ENCODE measurements at regions not wholly inside any gene's neighbourhood (a gene's known extent, or its start where the extent isn't known, plus 50 kb on each side); places are given as distances from the start of the nearest gene placed in this dataset.

DNA sequence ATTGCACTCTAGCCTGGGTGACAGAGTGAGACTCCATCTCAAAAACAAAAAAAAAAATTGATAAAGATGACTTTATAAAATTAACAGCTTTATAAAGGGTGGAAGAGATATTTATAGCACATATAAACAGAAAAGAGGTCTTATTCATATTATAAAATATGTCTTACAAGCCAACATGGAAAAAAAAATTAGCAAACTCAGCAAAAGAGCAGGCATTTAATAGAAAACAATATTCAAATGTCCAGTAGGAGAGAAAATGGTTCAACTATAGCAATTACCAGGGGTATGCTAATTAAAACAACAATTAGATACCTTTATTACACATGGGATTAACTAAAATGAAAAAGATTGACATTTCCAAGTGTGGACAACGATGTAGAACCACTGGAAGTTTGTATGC lies 929.1 kb downstream of the REEP3 start:
- no peak for DNase-seq

DNA sequence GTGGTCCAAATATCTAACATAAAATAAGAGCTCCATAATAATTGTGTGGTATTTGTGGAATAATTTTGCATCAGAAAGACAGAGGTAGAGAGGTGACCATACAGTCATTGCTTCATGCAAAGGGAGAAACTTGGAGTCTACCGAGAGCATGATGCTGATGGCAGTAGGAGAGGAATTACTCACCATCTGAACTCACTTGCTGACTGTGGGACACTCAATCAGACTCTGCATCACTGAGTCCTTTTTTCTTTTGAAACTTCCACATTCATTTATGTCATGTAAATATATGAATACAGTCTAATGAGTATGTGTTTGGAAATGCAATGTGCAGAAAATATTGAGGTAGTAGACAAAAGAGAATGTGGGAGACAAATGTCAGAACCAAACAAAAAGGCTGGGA lies 933.8 kb downstream of the REEP3 start:
- no peak for DNase-seq

DNA sequence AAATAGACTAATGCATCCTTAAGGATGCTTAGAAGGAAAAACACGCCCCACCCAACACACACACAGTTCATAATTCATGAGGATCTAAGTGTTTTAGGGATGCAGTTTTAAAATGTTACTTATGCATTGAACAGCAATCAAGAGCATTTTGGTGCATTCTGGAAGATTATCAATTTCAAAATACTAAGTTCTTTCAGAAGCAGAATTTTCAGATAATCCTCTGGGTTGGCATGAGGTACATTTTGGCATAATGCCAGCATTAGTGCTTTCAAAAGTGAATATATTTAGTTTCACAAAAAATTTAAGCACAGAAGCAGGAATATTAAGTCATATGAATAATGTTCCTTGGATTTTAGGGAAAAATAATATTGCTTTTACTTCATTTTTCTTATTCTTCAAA lies 937.1 kb downstream of the REEP3 start:
- no peak for DNase-seq

DNA sequence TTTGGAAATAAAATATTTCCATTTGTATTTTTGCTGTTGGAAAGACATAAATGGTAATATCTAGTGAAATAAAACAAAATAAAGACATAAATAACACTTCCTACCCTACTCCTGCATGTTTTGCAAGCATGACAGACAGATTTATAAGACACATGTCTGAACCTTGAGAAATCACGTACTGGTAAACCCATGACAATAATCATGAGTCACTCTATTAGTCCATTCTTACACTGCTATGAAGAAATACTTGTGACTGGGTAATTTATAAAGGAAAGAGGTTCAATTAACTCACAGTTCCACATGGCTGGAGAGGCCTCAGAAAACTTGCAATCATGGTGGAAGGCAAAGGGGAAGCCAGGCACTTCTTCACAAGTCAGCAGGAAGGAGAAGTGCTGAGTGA lies 942.2 kb downstream of the REEP3 start:
- no peak for DNase-seq

DNA sequence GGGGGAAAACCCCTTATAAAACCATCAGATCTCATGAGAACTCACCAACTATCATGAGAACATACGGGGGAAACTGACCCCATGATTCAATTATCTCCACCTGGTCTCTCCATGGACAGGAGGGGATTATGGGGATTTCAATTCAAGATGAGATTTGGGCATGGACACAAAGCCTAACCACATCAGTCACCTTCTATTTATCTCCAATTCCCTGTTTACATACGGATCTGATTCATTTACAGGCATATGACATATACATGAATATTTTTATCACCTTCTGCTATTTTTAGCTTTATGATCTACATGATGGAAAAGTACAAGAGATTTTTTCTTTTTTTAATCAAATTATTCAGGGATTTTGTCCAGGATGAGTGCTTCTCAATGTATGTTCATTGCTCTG lies 944.5 kb downstream of the REEP3 start:
- no peak for DNase-seq

DNA sequence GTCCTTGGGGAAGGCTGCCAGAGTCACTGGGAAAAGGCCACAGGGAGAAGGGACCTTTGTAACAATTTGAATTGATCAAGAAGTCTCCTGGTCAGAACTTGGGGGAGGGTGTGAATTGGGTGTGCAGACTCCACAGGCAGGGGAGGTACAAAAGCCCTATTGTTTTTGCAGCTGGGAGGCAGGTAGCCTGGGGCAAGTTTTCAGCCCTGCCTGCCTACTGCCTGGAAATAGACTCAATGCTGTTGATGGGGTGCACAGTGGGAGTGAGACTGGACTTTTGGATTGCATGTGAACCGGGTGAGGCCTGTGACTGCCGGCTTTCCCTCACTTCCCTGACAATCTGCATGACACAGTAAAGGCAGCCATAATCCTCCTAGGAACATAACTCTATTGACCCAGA lies 947.0 kb downstream of the REEP3 start:
- no peak for DNase-seq

DNA sequence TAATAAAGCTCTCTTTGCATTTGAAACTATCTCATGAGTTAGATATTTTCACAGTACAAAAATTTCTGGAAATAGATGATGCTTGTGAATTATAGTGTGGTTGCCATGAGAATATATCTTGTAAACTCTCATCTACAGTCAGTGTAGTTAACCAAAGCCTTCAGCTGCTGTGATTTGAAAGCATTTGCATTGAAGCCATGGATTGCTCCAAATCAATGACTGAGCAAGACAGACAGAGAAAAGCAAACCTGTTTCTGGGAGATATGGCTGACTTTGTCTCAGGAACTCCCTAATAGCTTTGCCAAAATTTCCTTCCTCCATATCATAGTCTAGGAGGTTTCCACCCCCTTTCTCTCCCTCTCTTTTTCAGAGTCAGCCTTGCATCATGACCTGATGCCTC lies 955.3 kb downstream of the REEP3 start:
- no peak for DNase-seq

DNA sequence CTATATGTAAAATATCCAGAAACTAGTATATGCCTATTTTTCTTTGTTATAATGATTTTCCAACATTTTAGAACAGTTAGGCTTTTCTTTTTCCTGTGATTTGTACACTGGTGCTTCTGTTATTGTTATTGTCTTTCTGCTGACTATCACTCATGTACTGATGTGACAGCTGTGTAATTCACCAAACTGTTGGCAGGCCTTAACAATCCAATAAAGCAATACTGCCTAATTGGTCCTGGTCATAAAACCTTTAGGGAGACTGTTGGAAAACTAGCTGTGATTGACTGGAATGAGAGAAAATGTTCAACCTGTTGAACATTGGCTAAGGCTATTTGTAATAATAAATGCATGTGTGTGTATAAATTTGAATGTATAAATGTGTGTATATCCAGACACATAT lies 956.6 kb downstream of the REEP3 start:
- DNase-seq: no peak

DNA sequence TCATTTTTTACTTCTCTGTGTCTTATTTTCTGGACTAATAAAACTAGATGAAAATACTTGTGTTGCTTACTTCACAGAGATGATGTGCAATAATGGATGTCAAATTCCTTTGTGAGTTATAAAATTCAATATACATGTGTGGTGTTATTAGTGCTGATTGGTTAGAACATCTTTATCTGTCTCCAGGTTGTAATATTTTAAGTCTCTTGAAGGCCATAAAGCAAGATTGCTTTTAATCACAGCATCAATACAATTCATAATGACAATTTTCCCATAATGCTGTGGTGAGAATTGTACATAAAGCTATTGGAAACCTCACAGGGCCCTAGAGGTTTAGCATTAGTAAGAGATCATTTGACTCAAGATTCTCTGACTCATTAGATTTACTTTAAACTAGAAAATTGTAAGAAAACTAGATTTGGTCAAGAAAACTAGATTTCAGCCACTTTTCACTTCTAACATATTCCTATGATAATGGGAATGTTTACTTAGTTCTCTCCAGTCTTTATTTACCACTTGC lies 963.7 kb downstream of the REEP3 start:
- DNase-seq: no peak

DNA sequence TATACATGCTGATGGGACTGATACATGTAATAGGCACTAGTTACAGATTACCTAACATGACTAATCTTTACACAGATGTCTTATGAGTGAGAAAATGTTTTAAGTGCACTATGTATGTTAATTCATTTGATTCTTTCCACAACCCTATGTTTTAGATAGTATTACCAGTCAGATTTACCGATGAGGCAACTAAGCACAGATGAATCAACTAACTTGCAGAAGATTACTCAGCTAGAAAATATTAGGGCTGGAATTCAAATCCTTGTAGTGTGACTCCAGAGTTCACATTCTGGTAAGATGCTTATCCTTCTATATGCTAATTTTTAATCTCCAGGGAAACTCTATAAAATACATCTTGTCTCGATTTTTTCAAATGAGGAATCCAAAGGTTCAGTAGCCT lies 964.9 kb downstream of the REEP3 start:
- DNase-seq: no peak

DNA sequence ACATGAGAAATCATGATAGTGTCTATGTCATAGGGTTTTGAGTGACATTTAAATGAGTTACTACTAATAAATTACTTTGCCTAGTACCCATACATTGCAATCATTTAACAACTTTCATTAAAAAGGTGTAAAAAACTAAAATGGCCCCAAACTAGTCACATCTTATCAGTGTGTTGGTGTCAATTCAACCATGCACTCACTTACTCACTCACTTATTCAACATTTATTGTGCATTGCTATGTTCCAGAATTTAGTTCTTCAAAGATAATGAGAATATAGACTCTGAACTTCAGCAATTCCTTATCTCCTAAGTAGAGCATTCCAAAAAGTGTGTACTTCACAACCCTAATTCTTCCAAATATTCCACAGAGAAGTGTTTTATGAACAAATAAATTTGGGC lies 965.7 kb downstream of the REEP3 start:
- DNase-seq: no peak

DNA sequence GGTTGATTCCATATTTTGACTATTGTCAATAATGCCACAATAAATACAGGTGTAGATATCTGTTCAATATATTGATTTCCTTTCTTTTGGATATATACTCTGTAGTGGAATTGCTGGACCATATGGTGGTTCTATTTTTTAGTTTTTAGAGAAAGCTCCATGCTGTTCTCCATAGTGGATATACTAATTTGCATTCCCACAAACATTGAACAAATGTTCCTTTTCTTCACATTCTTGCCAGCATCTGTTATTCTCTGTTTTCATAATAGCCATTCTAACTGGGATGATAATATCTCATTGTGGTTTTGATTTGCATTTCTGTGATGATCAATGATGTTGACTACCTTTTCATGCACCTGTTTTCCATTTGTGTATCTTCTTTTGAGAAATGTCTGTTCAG lies 973.7 kb downstream of the REEP3 start:
- DNase-seq: no peak

DNA sequence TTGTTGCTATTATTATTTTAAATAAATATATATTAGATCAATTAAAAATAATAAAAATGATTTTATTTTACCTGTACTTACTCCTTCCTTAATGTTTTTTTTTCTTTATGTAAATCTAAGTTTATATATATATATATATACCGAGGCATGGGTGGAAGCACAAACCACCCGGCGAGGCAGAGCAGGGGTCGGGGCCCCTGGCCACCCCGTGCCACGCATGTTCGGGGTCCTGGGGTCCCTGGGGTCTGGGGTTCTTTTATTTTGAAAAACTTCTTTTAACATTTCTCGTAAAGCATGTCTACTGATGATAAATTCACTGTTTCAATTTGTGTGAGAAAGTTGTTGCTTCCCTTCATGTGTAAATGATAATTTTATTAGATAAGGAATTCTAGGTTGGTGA lies 976.1 kb downstream of the REEP3 start:
- no peak for DNase-seq

DNA sequence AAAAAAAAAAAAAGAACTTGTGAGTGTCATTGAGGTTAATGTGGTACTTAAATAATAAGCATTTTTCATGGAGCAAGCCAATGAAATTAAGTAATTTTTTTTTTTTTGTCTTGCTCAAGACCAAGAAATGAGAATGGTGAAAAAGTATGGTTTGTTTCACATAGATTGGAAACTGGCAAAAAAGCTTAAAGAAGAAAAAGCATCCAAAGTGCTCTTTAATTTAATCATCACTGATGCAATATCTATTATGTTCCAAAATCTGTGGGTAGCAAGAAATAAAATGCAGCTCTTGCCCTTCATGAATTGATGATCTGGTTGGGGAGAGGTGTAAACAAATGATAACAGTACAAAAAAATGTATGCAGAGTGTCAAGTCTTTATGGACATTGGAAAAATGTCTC lies 980.6 kb downstream of the REEP3 start:
- DNase-seq: no peak

DNA sequence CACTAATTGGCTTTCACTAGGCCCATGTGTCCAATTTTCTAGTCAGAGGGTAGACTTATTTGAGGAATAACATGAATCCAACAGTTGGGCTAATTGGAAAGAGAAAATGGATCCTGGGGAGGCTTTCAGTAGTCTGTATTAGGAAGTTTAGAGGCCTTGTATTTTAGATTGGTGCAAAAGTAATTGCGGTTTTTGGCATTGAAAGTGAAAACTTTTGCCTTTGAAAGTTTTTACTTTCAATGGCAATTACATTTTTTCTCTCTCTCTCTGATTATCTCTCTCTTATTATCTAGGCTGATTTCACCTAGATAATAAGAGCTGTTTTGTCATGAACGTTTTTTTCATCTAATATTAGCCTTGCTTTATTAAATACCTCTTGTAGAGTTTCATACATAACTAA lies 981.7 kb downstream of the REEP3 start:
- DNase-seq: no peak

DNA sequence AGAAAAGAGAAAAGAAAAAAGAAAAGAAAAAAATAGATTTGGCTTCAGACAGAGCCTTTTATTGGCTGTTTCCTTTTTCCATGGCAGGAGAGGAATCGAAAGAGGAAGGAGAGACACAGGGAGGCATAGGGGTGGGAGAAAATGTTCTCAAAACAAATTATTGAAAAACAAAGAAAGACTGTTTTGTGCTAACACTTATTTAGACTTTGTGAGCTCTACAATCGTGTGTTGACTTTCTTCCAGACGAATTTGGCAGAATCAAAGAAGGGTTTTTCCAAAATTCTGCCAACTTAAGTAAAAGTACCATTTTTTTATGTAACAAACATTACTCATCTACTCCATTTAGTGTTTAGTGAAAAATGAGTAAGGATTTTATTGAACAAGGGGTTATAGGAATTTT lies 982.2 kb downstream of the REEP3 start:
- DNase-seq: no peak

DNA sequence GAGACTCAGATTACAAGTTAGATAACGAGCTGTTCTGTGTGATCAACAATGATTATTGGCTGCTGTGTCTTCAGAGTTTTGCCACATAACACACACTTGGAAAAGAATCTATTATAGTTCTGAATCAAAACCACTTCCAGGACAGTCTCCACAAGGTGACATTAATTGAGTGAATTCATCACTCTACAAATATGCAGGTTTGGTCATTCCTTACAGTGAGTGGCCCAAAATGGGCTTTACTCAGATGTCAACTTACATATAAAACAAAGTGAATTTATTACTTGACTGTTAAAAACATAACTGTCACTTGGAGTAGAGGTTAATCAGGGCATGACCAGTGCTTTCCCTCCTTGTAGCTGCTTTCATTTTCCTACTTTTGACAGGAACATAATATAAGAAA lies 984.3 kb downstream of the REEP3 start:
- no peak for DNase-seq

DNA sequence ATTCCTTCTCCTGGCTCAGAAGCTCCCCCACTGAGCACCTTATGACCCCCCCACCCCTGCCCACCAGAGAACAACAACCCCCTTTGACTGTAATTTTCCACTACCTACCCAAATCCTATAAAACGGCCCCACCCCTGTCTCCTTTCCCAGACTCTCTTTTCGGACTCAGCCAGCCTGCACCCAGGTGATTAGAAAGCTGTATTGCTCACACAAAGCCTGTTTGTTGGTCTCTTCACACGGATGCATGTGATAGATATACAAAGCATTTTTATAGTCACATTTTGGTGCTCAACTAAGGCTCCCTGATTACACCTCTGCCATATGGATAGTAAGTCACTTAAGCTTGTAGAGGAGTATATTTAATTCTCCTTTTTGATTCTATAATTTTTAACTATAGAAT lies 985.8 kb downstream of the REEP3 start:
- DNase-seq: no peak

DNA sequence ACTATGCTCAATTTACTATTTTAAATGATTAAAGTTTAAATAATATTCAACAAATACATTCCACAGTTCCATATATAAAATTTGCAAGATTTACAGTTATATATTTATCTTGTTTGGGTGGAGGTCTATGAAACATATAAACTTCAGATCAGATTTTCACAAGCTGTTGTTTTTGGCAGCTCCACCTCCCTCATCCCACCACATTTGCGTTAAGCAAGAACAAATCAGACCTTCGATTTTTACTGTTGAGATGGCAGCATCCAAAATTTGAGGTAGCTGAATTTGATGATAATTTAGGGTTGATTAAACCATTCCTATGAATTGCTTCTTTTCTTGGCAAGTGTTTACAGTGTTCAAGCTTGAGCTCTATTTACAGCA lies 986.4 kb downstream of the REEP3 start:
- DNase-seq: no peak

DNA sequence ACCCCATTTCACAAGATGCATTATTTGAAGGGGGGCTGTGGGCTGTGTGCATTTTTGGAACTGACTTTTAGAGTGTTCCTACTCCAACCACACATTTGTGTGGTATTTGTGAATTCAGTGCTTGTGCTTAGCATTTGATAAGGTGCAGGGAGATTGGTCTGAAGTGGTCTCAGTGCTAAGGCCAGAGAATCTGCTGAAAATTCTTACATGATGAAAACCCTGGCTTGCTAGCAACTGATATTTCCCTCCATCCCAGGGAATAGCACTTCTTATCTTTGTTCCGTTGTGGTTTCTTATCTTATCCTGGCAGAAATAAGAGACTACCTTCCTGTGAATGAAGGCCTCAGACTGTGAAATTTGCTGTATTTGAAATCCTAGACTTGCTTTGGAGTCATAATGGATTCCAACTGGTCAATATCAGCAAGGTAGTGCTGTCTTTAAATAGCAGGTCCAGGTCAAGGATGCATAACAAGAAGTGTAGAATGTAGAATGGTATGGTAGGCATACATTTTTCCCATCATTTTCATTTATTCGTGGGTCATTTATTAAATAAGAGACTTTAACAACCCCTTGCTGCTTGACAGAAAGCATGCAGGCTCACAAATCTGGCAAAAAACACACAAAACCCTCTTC lies 986.9 kb downstream of the REEP3 start:
- no peak for DNase-seq

DNA sequence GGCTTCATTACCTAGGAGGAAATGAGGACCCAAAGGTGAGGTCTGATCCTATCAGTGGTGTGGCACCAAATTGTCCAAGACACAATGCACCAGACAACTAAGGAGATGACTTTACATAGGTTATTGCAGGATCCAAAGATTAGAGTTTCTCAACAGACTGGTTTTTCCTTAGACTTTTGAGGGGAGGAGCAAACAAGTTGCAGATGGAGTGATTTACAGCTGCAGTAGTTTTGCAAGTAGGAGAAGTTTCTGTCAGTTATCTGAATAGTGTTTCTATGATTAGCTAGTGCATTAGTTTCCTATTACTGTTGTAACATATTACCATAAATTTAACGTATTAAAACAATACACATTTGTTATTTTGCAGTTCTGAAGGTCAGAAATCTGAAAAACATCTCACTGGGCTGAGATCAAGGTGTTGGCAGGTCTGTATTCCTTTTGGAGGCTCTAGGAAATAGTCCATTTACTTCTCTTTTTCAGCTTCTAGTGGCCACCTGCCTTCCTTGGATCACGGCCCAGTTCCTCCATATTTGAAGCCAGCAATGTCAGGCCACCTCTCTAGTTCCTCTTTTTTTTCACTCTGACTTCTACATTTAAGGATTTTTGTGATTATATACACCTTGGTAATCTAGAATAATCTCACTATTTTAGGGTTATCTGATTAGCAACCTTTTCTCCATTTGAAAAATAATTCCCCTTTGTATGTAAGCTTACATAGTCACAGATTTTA lies 994.9 kb downstream of the REEP3 start:
- no peak for DNase-seq

DNA sequence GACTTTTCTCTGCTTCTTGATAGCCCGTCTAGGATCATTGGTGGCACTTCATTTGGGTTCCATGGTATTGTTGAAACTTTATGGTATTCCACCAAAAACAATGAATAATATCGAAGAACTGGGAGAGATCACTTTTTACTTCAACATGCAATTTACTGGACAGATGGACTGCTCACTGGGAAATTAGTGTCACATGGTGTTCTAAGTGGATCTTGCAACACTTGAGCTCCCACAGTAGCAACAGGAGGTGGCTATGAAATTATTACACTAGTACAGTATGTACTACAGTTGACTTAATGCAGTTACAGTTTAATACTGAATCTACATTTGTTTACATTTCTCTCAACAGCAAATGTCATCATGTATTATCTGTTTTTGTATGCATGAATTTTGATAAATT lies 997.3 kb downstream of the REEP3 start:
- DNase-seq: no peak

DNA sequence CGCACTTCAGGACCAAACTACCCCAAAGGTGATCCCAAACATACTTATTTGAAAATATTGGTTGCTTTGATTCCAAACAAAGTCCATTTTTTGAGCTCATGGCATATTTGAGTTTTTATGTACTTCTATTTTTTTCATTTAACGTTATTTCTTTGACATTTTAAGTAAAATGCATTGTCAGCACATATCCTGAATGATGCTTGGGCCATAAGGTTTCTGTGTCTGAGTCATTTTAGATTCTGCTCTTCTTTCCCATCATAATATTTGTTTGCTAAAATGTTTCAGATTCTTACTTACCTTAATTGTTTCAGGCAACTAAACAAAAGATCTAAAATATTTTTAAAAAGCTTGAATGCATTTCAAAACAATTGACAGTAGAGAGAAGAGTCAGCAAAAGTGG lies 998.2 kb downstream of the REEP3 start:
- DNase-seq: no peak

DNA sequence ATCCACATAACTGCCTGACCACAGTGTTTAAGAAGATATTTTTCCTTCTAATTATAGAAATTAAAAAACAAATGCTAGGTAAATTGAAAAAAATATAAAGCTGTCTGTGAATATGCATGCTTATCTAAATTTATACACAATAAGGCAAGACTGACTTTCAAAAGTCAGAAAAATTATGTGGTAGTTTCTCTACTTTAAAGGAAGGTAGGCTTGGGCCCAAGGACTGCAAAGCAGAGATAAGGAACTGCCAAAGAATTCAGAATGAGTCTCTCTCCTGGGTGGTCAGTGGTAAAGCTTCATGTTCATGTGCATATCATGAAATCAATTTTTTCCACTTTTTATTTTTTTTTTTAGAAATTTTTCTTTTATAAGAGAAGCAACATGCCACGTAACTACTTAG lies 998.6 kb downstream of the REEP3 start:
- DNase-seq: no peak

Data from central memory CD4-positive, alpha-beta T cell (primary cell).